SK-N-SH (cell line): ENCODE measurements at regions not wholly inside any gene's neighbourhood (a gene's known extent, or its start where the extent isn't known, plus 50 kb on each side); places are given as distances from the start of the nearest gene placed in this dataset.

ENCODE experiments used
- CTCF ChIA-PET: fragments of 300-600, 350-600 bp; formaldehyde crosslinking; extraction: SDS; loops from one replicate; lab custom pipeline; 2021; lab: Yijun Ruan, JAX
- POLR2A ChIA-PET: fragments of 350-600 bp; sonication (Branson Sonifier 250); formaldehyde crosslinking; extraction: SDS; loops from one replicate; lab custom pipeline; 2020; ENCODE audit warnings: antibody characterized with exemption, inconsistent platforms; lab: Yijun Ruan, JAX
- DNase-seq: peaks from one replicate; pipeline ENCODE4 v3.0.0; 2012
- H2AFZ ChIP-seq: fragments of 200-600 bp; sonication (generic); 2 replicates; pipeline ENCODE4 v1.8.1; 2016; ENCODE audit warnings: antibody characterized with exemption, mild to moderate bottlenecking, low read depth
- H3F3A ChIP-seq: fragments of 200-600 bp; sonication (generic); replicated peaks from 2 replicates; pipeline ENCODE3; 2016; ENCODE audit warnings: antibody characterized with exemption, mild to moderate bottlenecking; ENCODE audit not compliant: insufficient read depth
- H3K27ac ChIP-seq, 2 experiments: fragments of 200-500 bp in 1 of 2; fragments of 200-600 bp in 1 of 2; sonication (Bioruptor generic) in 1 of 2; sonication (generic), shearing (Covaris generic) in 1 of 2; 2 replicates each; pipeline versions ENCODE4 v1.5.1 to v1.6.1; 2014 to 2016; ENCODE audit warnings: low read depth in 2 of 2, inconsistent platforms in 1 of 2, low read length in 1 of 2, mild to moderate bottlenecking in 1 of 2, mixed read lengths in 1 of 2
- H3K27me3 ChIP-seq: fragments of 200-600 bp; sonication (generic), shearing (Covaris generic); 2 replicates; pipeline ENCODE4 v1.6.1; 2016; ENCODE audit warnings: mixed run types; ENCODE audit not compliant: insufficient read depth
- H3K36me3 ChIP-seq, 2 experiments: fragments of 200-500 bp in 1 of 2; fragments of 200-600 bp in 1 of 2; sonication (Bioruptor generic) in 1 of 2; sonication (generic) in 1 of 2; replicated peaks in 1 of 2; 2 replicates each; pipeline versions ENCODE3 to v1.5.1; 2014 to 2016; ENCODE audit warnings: low read length in 1 of 2, mild to moderate bottlenecking in 1 of 2; ENCODE audit not compliant: insufficient read depth in 2 of 2, control insufficient read depth in 1 of 2
- H3K4me1 ChIP-seq, 2 experiments: fragments of 200-500 bp in 1 of 2; fragments of 200-600 bp in 1 of 2; sonication (Bioruptor generic) in 1 of 2; sonication (generic), shearing (Covaris generic) in 1 of 2; 2 replicates each; pipeline versions ENCODE4 v1.5.1 to v1.6.1; 2014 to 2016; ENCODE audit warnings: low read depth in 1 of 2, low read length in 1 of 2, mixed run types in 1 of 2; ENCODE audit not compliant: insufficient read depth in 2 of 2, control insufficient read depth in 1 of 2
- H3K4me2 ChIP-seq: fragments of 200-600 bp; sonication (generic), shearing (Covaris generic); 2 replicates; pipeline ENCODE4 v1.6.1; 2017; ENCODE audit warnings: mixed run types
- H3K4me3 ChIP-seq, 2 experiments: fragments of 200-500 bp in 1 of 2; fragments of 200-600 bp in 1 of 2; sonication (Bioruptor generic) in 1 of 2; sonication (generic), shearing (Covaris generic) in 1 of 2; 2 replicates each; pipeline versions ENCODE4 v1.5.1 to v1.8.1; 2014 to 2016; ENCODE audit warnings: low read depth in 2 of 2, inconsistent platforms in 1 of 2, low read length in 1 of 2, mild to moderate bottlenecking in 1 of 2, mixed read lengths in 1 of 2, moderate library complexity in 1 of 2
- H3K79me2 ChIP-seq: fragments of 200-600 bp; sonication (generic); 2 replicates; pipeline ENCODE4 v1.8.1; 2017; ENCODE audit warnings: mild to moderate bottlenecking; ENCODE audit not compliant: insufficient read depth
- H3K9ac ChIP-seq: fragments of 200-600 bp; sonication (generic); 2 replicates; pipeline ENCODE4 v1.6.1; 2017; ENCODE audit warnings: mixed run types
- H3K9me2 ChIP-seq: fragments of 200-600 bp; sonication (generic); 2 replicates; pipeline ENCODE4 v1.6.1; 2017; ENCODE audit warnings: mixed run types
- H3K9me3 ChIP-seq: fragments of 200-600 bp; sonication (generic); 2 replicates; pipeline ENCODE4 v1.6.1; 2017; ENCODE audit warnings: mixed run types, mild to moderate bottlenecking, moderate library complexity
- H4K20me1 ChIP-seq: fragments of 200-600 bp; sonication (generic); 2 replicates; pipeline ENCODE4 v1.6.1; 2017; ENCODE audit warnings: mild to moderate bottlenecking, mixed run types; ENCODE audit not compliant: insufficient read depth
- CHD2 ChIP-seq: fragments of 150-350 bp; IDR thresholded peaks from 2 replicates; pipeline ENCODE4 v1.6.1; 2018; ENCODE audit warnings: low read length; ENCODE audit not compliant: partially characterized antibody
- EZH2phosphoT487 ChIP-seq: fragments of 200-600 bp; sonication (generic); IDR thresholded peaks from 2 replicates; pipeline ENCODE4 v1.6.1; 2017; ENCODE audit warnings: low read depth, mixed run types, mild to moderate bottlenecking, antibody characterized with exemption, moderate library complexity, borderline replicate concordance
- FOXJ3 ChIP-seq: sonication (generic); formaldehyde crosslinking; IDR thresholded peaks from 2 replicates; pipeline ENCODE4 v1.5.1; 2020; ENCODE audit warnings: mild to moderate bottlenecking, missing genetic modification reagents
- FOXM1 ChIP-seq: IDR thresholded peaks from 2 replicates; pipeline ENCODE4 v1.4.0; 2012; ENCODE audit warnings: low read depth, mild to moderate bottlenecking
- GABPA ChIP-seq: IDR thresholded peaks from 2 replicates; pipeline ENCODE4 v1.4.0; 2012; ENCODE audit warnings: low read depth, mild to moderate bottlenecking
- JUND ChIP-seq: IDR thresholded peaks from 2 replicates; pipeline ENCODE4 v1.4.0; 2012
- MEF2A ChIP-seq: IDR thresholded peaks from 2 replicates; pipeline ENCODE4 v1.4.0; 2012; ENCODE audit warnings: low read depth, borderline replicate concordance
- NFIC ChIP-seq: IDR thresholded peaks from 2 replicates; pipeline ENCODE4 v1.4.0; 2012; ENCODE audit warnings: borderline replicate concordance
- NRF1 ChIP-seq: IDR thresholded peaks from 2 replicates; pipeline ENCODE4 v1.6.1; 2012; ENCODE audit warnings: low read depth, mild to moderate bottlenecking, low read length
- PBX3 ChIP-seq: IDR thresholded peaks from 2 replicates; pipeline ENCODE4; 2012
- POLR2AphosphoS5 ChIP-seq: IDR thresholded peaks from 2 replicates; pipeline ENCODE4 v1.6.1; 2012; ENCODE audit warnings: low read depth, low read length
- SMC3 ChIP-seq: IDR thresholded peaks from 2 replicates; pipeline ENCODE4 v1.6.1; 2012; ENCODE audit warnings: low read depth, low read length, improper control_type of control experiment
- TEAD4 ChIP-seq: IDR thresholded peaks from 2 replicates; pipeline ENCODE4 v1.4.0; 2012; ENCODE audit warnings: mild to moderate bottlenecking, borderline replicate concordance; ENCODE audit not compliant: insufficient read depth
- USF1 ChIP-seq: IDR thresholded peaks from 2 replicates; pipeline ENCODE4 v1.4.0; 2012; ENCODE audit warnings: low read depth, borderline replicate concordance
- YY1 ChIP-seq: IDR thresholded peaks from 2 replicates; pipeline ENCODE4 v1.4.0; 2012; ENCODE audit warnings: low read depth, mild to moderate bottlenecking
- WGBS: methylation state at CpG from one replicate; pipeline ENCODE4 v1.1.6; 2017; ENCODE audit warnings: low lambda C conversion rate; 5-methylcytosine and 5-hydroxymethylcytosine counted together
- TF ChIP-seq, protein P1 (sequence below): IDR thresholded peaks from 2 replicates; pipeline ENCODE4 v1.4.0; 2012; ENCODE audit warnings: low read depth
- TF ChIP-seq, protein P2 (sequence below): fragments of 150-350 bp; IDR thresholded peaks from 2 replicates; pipeline ENCODE4 v1.6.1; 2016; ENCODE audit warnings: mild to moderate bottlenecking, low read depth, low read length
- TF ChIP-seq, protein P3 (sequence below): IDR thresholded peaks from 2 replicates; pipeline ENCODE4 v1.6.1; 2012; ENCODE audit warnings: mild to moderate bottlenecking, low read depth, low read length, moderate library complexity

DNA sequence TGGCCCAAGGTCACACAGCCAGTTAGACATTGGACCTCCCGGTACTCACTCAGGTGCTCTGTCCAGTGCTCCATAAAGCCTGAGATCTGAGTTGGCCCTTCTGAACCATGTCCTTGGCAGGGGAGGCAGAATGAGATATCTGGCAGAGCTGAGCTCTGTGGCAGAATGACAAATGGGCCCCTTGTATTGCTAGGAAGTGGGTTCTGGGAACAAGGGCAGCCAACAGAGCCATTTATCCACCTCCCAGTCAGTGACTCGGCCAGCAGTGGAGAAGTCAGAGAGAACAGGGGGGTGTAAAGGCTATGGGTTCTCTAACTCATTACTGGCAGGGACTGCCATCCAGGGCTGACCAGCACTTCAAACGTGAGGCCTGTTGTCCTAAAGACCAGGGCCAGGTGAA is 117.1 kb upstream of the NLRP1 start:
- TF ChIP-seq FOXJ3 = no peak
- TF ChIP-seq CHD2 = no peak
- no peak for TF ChIP-seq GABPA
- TF ChIP-seq NFIC = no peak
- no peak for TF ChIP-seq NRF1
- TF ChIP-seq SMC3 = no peak
- TF ChIP-seq YY1 = no peak
- no peak for TF ChIP-seq FOXM1
- TF ChIP-seq JUND = no peak
- TF ChIP-seq TEAD4 = no peak
- TF ChIP-seq, protein P1, sequence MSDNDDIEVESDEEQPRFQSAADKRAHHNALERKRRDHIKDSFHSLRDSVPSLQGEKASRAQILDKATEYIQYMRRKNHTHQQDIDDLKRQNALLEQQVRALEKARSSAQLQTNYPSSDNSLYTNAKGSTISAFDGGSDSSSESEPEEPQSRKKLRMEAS = no peak
- TF ChIP-seq, protein P2, sequence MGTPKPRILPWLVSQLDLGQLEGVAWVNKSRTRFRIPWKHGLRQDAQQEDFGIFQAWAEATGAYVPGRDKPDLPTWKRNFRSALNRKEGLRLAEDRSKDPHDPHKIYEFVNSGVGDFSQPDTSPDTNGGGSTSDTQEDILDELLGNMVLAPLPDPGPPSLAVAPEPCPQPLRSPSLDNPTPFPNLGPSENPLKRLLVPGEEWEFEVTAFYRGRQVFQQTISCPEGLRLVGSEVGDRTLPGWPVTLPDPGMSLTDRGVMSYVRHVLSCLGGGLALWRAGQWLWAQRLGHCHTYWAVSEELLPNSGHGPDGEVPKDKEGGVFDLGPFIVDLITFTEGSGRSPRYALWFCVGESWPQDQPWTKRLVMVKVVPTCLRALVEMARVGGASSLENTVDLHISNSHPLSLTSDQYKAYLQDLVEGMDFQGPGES = no peak
- no peak for TF ChIP-seq POLR2AphosphoS5
- no peak for TF ChIP-seq USF1
- TF ChIP-seq PBX3 = no peak
- TF ChIP-seq EZH2phosphoT487 = no peak
- TF ChIP-seq, protein P3, sequence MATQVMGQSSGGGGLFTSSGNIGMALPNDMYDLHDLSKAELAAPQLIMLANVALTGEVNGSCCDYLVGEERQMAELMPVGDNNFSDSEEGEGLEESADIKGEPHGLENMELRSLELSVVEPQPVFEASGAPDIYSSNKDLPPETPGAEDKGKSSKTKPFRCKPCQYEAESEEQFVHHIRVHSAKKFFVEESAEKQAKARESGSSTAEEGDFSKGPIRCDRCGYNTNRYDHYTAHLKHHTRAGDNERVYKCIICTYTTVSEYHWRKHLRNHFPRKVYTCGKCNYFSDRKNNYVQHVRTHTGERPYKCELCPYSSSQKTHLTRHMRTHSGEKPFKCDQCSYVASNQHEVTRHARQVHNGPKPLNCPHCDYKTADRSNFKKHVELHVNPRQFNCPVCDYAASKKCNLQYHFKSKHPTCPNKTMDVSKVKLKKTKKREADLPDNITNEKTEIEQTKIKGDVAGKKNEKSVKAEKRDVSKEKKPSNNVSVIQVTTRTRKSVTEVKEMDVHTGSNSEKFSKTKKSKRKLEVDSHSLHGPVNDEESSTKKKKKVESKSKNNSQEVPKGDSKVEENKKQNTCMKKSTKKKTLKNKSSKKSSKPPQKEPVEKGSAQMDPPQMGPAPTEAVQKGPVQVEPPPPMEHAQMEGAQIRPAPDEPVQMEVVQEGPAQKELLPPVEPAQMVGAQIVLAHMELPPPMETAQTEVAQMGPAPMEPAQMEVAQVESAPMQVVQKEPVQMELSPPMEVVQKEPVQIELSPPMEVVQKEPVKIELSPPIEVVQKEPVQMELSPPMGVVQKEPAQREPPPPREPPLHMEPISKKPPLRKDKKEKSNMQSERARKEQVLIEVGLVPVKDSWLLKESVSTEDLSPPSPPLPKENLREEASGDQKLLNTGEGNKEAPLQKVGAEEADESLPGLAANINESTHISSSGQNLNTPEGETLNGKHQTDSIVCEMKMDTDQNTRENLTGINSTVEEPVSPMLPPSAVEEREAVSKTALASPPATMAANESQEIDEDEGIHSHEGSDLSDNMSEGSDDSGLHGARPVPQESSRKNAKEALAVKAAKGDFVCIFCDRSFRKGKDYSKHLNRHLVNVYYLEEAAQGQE = no peak
- TF ChIP-seq MEF2A = no peak
- CTCF ChIA-PET = no interaction called here
- POLR2A ChIA-PET = no interaction called here

More for the DNA sequence above, 117.1 kb upstream of the NLRP1 start:
- no peaks in the 10 kb centered on the region for H3F3A ChIP-seq
- H3K9me3 ChIP-seq = no peaks in the 10 kb centered on the region
- no peaks in the 10 kb centered on the region for H3K79me2 ChIP-seq
- no peaks in the 10 kb centered on the region for H3K9me2 ChIP-seq
- H3K36me3 ChIP-seq = no peaks in the 10 kb centered on the region
- no peaks in the 10 kb centered on the region for H4K20me1 ChIP-seq
- H3K27me3 ChIP-seq = no peaks in the 10 kb centered on the region; the same call in 1 of the 2 replicates
- H3K4me2 ChIP-seq = no peak overlapping the region
- H3K27ac ChIP-seq = no peak overlapping the region
- H3K4me1 ChIP-seq = no peaks in the 10 kb centered on the region
- no peak for DNase-seq
- no peak overlapping the region for H3K4me3 ChIP-seq
- WGBS = 11% methylated on average over 3 of the region's 3 CpGs
- no peak overlapping the region for H2AFZ ChIP-seq
- no peak overlapping the region for H3K9ac ChIP-seq
